ENCODE measurements at regions not wholly inside any gene's neighbourhood (a gene's known extent, or its start where the extent isn't known, plus 50 kb on each side); places are given as distances from the start of the nearest gene placed in this dataset.

DNA sequence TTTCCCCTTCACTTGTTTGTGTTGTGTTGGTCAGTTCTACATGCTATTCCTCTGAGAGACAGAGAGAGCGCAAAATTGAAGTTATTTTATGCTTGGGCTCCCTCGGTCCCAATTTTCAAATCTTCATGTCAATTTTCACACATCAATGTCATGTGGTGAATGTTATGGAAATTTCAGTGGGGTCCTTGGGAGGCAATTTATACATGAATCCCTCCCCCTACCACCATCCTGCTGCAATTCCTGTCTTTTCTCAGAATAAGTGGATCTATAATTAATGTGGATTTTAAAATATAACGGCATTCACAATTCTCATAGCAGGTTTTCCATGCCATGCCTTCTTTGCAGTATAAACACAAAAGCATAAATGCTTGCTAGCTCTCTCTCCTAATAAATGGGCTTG is 499.9 kb downstream of the MCTP2 start:
- Mint-ChIP-seq H3K27me3 (ENCODE audit: low read depth) (no peaks in the 10 kb centered on the region), H3K4me1 (no peaks in the 10 kb centered on the region), H3K27ac (no peak overlapping the region), H3K9me3 (no peaks in the 10 kb centered on the region), H3K36me3 (no peaks in the 10 kb centered on the region), H3K4me3 (no peak overlapping the region)
- ATAC-seq (no peak), DNase-seq (ENCODE audit: low spot score) (no peak)
- POLR2A ChIA-PET, result no interaction called here
- CTCF ChIA-PET, result no interaction called here
- no peak for TF ChIP-seq IRF2 (CRISPR knock-in tag; IDR thresholded peaks at IDR 0.05; ENCODE audit: borderline replicate concordance, low read depth)
- TF ChIP-seq ZBTB21 (CRISPR knock-in tag; IDR thresholded peaks at IDR 0.05; ENCODE audit: borderline replicate concordance), result no peak
- TF ChIP-seq, protein P1, sequence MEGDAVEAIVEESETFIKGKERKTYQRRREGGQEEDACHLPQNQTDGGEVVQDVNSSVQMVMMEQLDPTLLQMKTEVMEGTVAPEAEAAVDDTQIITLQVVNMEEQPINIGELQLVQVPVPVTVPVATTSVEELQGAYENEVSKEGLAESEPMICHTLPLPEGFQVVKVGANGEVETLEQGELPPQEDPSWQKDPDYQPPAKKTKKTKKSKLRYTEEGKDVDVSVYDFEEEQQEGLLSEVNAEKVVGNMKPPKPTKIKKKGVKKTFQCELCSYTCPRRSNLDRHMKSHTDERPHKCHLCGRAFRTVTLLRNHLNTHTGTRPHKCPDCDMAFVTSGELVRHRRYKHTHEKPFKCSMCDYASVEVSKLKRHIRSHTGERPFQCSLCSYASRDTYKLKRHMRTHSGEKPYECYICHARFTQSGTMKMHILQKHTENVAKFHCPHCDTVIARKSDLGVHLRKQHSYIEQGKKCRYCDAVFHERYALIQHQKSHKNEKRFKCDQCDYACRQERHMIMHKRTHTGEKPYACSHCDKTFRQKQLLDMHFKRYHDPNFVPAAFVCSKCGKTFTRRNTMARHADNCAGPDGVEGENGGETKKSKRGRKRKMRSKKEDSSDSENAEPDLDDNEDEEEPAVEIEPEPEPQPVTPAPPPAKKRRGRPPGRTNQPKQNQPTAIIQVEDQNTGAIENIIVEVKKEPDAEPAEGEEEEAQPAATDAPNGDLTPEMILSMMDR (IDR thresholded peaks at IDR 0.05), result no peak
- TF ChIP-seq, protein P2, sequence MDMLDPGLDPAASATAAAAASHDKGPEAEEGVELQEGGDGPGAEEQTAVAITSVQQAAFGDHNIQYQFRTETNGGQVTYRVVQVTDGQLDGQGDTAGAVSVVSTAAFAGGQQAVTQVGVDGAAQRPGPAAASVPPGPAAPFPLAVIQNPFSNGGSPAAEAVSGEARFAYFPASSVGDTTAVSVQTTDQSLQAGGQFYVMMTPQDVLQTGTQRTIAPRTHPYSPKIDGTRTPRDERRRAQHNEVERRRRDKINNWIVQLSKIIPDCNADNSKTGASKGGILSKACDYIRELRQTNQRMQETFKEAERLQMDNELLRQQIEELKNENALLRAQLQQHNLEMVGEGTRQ (CRISPR knock-in tag; IDR thresholded peaks at IDR 0.05), result no peak
- TF ChIP-seq ZNF121 (CRISPR knock-in tag; IDR thresholded peaks at IDR 0.05), result no peak
- TF ChIP-seq ESRRA (CRISPR knock-in tag; IDR thresholded peaks at IDR 0.05; ENCODE audit: borderline replicate concordance), result no peak
- TF ChIP-seq, protein P3, sequence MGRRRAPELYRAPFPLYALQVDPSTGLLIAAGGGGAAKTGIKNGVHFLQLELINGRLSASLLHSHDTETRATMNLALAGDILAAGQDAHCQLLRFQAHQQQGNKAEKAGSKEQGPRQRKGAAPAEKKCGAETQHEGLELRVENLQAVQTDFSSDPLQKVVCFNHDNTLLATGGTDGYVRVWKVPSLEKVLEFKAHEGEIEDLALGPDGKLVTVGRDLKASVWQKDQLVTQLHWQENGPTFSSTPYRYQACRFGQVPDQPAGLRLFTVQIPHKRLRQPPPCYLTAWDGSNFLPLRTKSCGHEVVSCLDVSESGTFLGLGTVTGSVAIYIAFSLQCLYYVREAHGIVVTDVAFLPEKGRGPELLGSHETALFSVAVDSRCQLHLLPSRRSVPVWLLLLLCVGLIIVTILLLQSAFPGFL (CRISPR knock-in tag; IDR thresholded peaks at IDR 0.05; ENCODE audit: borderline replicate concordance), result no peak
- TF ChIP-seq, protein P4, sequence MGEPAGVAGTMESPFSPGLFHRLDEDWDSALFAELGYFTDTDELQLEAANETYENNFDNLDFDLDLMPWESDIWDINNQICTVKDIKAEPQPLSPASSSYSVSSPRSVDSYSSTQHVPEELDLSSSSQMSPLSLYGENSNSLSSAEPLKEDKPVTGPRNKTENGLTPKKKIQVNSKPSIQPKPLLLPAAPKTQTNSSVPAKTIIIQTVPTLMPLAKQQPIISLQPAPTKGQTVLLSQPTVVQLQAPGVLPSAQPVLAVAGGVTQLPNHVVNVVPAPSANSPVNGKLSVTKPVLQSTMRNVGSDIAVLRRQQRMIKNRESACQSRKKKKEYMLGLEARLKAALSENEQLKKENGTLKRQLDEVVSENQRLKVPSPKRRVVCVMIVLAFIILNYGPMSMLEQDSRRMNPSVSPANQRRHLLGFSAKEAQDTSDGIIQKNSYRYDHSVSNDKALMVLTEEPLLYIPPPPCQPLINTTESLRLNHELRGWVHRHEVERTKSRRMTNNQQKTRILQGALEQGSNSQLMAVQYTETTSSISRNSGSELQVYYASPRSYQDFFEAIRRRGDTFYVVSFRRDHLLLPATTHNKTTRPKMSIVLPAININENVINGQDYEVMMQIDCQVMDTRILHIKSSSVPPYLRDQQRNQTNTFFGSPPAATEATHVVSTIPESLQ (CRISPR knock-in tag; IDR thresholded peaks at IDR 0.05), result no peak

DNA sequence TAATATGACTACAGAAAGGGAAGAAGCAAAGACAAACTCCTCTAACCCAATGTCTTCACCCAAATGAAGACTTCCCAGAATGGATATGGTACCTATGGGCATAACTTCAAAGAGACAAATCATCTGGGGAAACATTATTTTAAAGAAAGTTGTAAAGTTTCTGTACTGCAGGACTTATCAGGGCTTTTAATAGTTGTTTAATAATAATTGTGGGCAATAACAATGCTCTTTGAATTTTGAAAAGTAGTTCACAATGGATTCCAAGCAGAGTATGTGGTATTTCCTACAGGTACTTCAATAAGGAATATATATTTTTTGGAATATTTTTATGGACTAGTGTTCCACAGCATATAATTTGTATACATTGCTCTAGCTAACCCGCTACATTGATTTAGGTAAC is 503.1 kb downstream of the MCTP2 start:
- Mint-ChIP-seq H3K4me3 (no peak overlapping the region), H3K36me3 (no peaks in the 10 kb centered on the region), H3K27ac (no peak overlapping the region), H3K9me3 (no peaks in the 10 kb centered on the region), H3K27me3 (ENCODE audit: low read depth) (no peaks in the 10 kb centered on the region), H3K4me1 (peaks cover 6% of the 10 kb centered on the region; the same call in 1 of the 2 replicates)
- ChIA-PET CTCF (no interaction called here), POLR2A (no interaction called here)
- no peak for ATAC-seq
- no peak for DNase-seq (ENCODE audit: low spot score)
- no peak for TF ChIP-seq ZNF219 (CRISPR knock-in tag; IDR thresholded peaks at IDR 0.05; ENCODE audit: borderline replicate concordance)
- TF ChIP-seq, protein P5, sequence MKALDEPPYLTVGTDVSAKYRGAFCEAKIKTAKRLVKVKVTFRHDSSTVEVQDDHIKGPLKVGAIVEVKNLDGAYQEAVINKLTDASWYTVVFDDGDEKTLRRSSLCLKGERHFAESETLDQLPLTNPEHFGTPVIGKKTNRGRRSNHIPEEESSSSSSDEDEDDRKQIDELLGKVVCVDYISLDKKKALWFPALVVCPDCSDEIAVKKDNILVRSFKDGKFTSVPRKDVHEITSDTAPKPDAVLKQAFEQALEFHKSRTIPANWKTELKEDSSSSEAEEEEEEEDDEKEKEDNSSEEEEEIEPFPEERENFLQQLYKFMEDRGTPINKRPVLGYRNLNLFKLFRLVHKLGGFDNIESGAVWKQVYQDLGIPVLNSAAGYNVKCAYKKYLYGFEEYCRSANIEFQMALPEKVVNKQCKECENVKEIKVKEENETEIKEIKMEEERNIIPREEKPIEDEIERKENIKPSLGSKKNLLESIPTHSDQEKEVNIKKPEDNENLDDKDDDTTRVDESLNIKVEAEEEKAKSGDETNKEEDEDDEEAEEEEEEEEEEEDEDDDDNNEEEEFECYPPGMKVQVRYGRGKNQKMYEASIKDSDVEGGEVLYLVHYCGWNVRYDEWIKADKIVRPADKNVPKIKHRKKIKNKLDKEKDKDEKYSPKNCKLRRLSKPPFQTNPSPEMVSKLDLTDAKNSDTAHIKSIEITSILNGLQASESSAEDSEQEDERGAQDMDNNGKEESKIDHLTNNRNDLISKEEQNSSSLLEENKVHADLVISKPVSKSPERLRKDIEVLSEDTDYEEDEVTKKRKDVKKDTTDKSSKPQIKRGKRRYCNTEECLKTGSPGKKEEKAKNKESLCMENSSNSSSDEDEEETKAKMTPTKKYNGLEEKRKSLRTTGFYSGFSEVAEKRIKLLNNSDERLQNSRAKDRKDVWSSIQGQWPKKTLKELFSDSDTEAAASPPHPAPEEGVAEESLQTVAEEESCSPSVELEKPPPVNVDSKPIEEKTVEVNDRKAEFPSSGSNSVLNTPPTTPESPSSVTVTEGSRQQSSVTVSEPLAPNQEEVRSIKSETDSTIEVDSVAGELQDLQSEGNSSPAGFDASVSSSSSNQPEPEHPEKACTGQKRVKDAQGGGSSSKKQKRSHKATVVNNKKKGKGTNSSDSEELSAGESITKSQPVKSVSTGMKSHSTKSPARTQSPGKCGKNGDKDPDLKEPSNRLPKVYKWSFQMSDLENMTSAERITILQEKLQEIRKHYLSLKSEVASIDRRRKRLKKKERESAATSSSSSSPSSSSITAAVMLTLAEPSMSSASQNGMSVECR (CRISPR knock-in tag; IDR thresholded peaks at IDR 0.05; ENCODE audit: borderline replicate concordance), result no peak
- no peak for TF ChIP-seq ZNF317 (CRISPR knock-in tag; IDR thresholded peaks at IDR 0.05; ENCODE audit: borderline replicate concordance, low read depth)
- TF ChIP-seq GABPB1 (CRISPR knock-in tag; IDR thresholded peaks at IDR 0.05), result no peak
- TF ChIP-seq NFATC4 (CRISPR knock-in tag; IDR thresholded peaks at IDR 0.05), result no peak
- TF ChIP-seq, protein P6, sequence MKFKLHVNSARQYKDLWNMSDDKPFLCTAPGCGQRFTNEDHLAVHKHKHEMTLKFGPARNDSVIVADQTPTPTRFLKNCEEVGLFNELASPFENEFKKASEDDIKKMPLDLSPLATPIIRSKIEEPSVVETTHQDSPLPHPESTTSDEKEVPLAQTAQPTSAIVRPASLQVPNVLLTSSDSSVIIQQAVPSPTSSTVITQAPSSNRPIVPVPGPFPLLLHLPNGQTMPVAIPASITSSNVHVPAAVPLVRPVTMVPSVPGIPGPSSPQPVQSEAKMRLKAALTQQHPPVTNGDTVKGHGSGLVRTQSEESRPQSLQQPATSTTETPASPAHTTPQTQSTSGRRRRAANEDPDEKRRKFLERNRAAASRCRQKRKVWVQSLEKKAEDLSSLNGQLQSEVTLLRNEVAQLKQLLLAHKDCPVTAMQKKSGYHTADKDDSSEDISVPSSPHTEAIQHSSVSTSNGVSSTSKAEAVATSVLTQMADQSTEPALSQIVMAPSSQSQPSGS (CRISPR knock-in tag; IDR thresholded peaks at IDR 0.05; ENCODE audit: borderline replicate concordance, low read depth), result no peak
- TF ChIP-seq KAT7 (CRISPR knock-in tag; IDR thresholded peaks at IDR 0.05; ENCODE audit: borderline replicate concordance), result no peak
- TF ChIP-seq, protein P7, sequence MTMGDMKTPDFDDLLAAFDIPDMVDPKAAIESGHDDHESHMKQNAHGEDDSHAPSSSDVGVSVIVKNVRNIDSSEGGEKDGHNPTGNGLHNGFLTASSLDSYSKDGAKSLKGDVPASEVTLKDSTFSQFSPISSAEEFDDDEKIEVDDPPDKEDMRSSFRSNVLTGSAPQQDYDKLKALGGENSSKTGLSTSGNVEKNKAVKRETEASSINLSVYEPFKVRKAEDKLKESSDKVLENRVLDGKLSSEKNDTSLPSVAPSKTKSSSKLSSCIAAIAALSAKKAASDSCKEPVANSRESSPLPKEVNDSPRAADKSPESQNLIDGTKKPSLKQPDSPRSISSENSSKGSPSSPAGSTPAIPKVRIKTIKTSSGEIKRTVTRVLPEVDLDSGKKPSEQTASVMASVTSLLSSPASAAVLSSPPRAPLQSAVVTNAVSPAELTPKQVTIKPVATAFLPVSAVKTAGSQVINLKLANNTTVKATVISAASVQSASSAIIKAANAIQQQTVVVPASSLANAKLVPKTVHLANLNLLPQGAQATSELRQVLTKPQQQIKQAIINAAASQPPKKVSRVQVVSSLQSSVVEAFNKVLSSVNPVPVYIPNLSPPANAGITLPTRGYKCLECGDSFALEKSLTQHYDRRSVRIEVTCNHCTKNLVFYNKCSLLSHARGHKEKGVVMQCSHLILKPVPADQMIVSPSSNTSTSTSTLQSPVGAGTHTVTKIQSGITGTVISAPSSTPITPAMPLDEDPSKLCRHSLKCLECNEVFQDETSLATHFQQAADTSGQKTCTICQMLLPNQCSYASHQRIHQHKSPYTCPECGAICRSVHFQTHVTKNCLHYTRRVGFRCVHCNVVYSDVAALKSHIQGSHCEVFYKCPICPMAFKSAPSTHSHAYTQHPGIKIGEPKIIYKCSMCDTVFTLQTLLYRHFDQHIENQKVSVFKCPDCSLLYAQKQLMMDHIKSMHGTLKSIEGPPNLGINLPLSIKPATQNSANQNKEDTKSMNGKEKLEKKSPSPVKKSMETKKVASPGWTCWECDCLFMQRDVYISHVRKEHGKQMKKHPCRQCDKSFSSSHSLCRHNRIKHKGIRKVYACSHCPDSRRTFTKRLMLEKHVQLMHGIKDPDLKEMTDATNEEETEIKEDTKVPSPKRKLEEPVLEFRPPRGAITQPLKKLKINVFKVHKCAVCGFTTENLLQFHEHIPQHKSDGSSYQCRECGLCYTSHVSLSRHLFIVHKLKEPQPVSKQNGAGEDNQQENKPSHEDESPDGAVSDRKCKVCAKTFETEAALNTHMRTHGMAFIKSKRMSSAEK (CRISPR knock-in tag; IDR thresholded peaks at IDR 0.05; ENCODE audit: borderline replicate concordance), result no peak
- TF ChIP-seq CBFB (CRISPR knock-in tag; IDR thresholded peaks at IDR 0.05; ENCODE audit: low read depth), result no peak
- no peak for TF ChIP-seq GRHL2 (CRISPR knock-in tag; IDR thresholded peaks at IDR 0.05; ENCODE audit: insufficient replicate concordance, severe bottlenecking)
- no peak for TF ChIP-seq NR2C2 (CRISPR knock-in tag; IDR thresholded peaks at IDR 0.05)
